Neural cell (in vitro differentiated cells): ENCODE measurements at regions not wholly inside any gene's neighbourhood (a gene's known extent, or its start where the extent isn't known, plus 50 kb on each side); places are given as distances from the start of the nearest gene placed in this dataset.
"Not testable (repeated sequence)": the region's sequence is repeated elsewhere in the genome, so short reads cannot be mapped to it uniquely, and the experiment has no call there.

Experiments
- EP300 ChIP-seq: fragments of 450-650 bp; conservative IDR thresholded peaks from 2 replicates; pipeline ENCODE4 v1.6.1; 2014; ENCODE audit warnings: antibody characterized with exemption, mild to moderate bottlenecking, moderate library complexity; ENCODE audit not compliant: poor library complexity, severe bottlenecking
- MXI1 ChIP-seq: fragments of 450-650 bp; conservative IDR thresholded peaks from 2 replicates; pipeline ENCODE4 v1.6.1; 2014; ENCODE audit warnings: antibody characterized with exemption, mild to moderate bottlenecking; ENCODE audit not compliant: poor library complexity, severe bottlenecking
- TAF1 ChIP-seq: IDR thresholded peaks from 2 replicates; pipeline ENCODE4 v1.6.1; 2012; ENCODE audit warnings: low read depth
- TF ChIP-seq, protein P1 (sequence below): fragments of 450-650 bp; IDR thresholded peaks from 2 replicates; pipeline ENCODE4 v1.5.1; 2014; ENCODE audit warnings: antibody characterized with exemption, mild to moderate bottlenecking, moderate library complexity; ENCODE audit not compliant: poor library complexity, severe bottlenecking
- TF ChIP-seq, protein P2 (sequence below): IDR thresholded peaks from 2 replicates; pipeline ENCODE4 v1.6.1; 2012; ENCODE audit warnings: borderline replicate concordance

DNA sequence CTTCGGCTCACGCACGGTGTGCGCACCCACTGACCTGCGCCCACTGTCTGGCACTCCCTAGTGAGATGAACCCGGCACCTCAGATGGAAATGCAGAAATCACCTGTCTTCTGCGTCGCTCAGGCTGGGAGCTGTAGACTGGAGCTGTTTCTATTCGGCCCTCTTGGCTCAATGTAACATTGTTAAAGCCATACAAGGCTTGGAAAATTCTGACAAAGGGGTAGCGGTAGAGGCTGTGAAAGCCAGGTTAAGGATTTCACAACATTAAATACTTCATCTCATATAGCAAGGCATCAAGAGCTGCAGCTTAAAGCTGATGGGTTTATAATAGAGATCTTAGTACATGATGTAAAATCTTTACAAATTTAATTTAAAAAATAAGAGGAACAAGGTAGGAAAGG is 211.8 kb downstream of the BTBD3 start:
- TF ChIP-seq, protein P1, sequence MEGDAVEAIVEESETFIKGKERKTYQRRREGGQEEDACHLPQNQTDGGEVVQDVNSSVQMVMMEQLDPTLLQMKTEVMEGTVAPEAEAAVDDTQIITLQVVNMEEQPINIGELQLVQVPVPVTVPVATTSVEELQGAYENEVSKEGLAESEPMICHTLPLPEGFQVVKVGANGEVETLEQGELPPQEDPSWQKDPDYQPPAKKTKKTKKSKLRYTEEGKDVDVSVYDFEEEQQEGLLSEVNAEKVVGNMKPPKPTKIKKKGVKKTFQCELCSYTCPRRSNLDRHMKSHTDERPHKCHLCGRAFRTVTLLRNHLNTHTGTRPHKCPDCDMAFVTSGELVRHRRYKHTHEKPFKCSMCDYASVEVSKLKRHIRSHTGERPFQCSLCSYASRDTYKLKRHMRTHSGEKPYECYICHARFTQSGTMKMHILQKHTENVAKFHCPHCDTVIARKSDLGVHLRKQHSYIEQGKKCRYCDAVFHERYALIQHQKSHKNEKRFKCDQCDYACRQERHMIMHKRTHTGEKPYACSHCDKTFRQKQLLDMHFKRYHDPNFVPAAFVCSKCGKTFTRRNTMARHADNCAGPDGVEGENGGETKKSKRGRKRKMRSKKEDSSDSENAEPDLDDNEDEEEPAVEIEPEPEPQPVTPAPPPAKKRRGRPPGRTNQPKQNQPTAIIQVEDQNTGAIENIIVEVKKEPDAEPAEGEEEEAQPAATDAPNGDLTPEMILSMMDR = not testable (repeated sequence)
- TF ChIP-seq, protein P2, sequence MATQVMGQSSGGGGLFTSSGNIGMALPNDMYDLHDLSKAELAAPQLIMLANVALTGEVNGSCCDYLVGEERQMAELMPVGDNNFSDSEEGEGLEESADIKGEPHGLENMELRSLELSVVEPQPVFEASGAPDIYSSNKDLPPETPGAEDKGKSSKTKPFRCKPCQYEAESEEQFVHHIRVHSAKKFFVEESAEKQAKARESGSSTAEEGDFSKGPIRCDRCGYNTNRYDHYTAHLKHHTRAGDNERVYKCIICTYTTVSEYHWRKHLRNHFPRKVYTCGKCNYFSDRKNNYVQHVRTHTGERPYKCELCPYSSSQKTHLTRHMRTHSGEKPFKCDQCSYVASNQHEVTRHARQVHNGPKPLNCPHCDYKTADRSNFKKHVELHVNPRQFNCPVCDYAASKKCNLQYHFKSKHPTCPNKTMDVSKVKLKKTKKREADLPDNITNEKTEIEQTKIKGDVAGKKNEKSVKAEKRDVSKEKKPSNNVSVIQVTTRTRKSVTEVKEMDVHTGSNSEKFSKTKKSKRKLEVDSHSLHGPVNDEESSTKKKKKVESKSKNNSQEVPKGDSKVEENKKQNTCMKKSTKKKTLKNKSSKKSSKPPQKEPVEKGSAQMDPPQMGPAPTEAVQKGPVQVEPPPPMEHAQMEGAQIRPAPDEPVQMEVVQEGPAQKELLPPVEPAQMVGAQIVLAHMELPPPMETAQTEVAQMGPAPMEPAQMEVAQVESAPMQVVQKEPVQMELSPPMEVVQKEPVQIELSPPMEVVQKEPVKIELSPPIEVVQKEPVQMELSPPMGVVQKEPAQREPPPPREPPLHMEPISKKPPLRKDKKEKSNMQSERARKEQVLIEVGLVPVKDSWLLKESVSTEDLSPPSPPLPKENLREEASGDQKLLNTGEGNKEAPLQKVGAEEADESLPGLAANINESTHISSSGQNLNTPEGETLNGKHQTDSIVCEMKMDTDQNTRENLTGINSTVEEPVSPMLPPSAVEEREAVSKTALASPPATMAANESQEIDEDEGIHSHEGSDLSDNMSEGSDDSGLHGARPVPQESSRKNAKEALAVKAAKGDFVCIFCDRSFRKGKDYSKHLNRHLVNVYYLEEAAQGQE = not testable (repeated sequence)
- TF ChIP-seq MXI1, TAF1, EP300: not testable (repeated sequence)
